GM18502 (cell line): ENCODE measurements at regions not wholly inside any gene's neighbourhood (a gene's known extent, or its start where the extent isn't known, plus 50 kb on each side); places are given as distances from the start of the nearest gene placed in this dataset.
"Not testable (repeated sequence)": the region's sequence is repeated elsewhere in the genome, so short reads cannot be mapped to it uniquely, and the experiment has no call there.

ENCODE experiments used
- ATAC-seq: cut with Tn5 transposase; IDR thresholded peaks from one replicate; pipeline ENCODE4 v1.9.1; 2021; ENCODE audit warnings: mild to moderate bottlenecking; ENCODE audit not compliant: unreplicated experiment, poor library complexity

DNA sequence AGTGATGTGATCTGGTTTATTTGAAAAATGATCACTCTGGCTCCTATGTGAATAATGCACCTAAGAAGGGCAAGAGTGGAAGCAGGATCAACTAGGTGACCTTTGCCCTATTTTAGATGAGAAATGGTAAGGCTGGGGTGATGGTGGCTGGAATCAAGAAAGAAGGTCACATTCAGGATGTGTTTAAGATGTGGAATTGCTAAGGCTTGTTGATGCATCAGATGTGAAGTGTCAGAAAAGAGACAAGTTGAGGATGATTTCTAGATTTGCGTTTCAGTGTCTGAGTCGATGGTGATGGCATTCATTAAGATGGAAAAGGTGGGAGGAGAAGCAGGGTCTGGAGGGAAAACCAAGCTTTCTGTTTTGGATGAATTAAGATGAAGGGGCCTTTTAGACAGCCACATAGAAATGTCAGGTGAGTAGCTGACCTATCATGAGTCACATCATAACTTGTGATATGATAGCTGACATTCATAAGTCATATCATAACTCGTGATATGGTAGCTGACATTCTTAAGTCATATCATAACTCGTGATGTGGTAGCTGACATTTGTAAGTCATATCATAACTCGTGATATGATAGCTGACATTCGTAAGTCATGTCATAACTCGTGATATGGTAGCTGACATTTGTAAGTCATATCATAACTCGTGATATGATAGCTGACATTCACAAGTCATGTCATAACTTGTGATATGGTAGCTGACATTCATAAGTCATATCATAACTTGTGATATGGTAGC, 101.2 kb upstream of the SEC11C start:
- no peak for ATAC-seq

- ATAC-seq: not testable (repeated sequence)
Measured at GRCh38 chr18:59039040-59039320, 100.7 kb upstream of the SEC11C start.

DNA sequence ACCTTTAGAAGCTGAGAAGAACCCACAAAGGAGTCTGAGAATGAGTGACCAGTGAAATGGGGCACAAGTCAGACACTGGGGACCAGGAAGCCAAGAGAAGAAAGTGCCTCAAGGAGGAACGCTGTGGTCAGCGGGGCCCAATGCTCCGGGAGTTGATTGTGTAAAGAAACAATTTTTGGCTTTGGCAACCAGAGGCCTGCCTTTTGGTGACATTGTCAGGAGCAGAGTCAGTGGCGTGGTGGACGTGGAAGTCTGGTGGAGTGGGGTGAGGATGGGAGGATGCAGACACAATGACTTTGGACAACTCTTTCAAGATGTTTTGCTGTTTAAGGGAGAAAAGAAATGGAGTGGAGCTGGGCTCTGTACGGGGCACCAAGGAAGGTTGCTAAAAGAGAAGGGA, 100.2 kb upstream of the SEC11C start:
- no peak for ATAC-seq

GRCh38 chr18:59040770-59041148, 98.9 kb upstream of the SEC11C start:
- no peak for ATAC-seq

DNA sequence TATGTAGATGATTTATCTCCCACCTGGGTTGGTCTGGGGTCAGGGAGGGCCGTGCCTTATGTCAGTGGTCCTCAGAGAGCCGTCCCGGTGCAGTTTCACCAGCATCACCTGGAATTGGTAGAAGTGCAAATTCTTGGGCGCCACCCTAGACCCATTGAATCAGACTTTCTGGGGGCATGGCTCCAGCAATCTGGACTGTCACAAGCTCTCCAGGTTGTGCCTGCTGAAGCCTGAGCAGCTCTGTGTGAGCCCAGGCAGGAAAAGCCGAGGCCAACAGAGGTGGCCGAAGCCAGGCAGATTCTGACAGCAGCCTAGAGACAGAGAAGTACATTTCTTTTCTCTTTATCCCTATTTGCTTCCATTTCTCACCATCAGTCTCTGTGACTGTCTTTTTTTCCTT, 98.4 kb upstream of the SEC11C start:
- ATAC-seq: no peak

DNA sequence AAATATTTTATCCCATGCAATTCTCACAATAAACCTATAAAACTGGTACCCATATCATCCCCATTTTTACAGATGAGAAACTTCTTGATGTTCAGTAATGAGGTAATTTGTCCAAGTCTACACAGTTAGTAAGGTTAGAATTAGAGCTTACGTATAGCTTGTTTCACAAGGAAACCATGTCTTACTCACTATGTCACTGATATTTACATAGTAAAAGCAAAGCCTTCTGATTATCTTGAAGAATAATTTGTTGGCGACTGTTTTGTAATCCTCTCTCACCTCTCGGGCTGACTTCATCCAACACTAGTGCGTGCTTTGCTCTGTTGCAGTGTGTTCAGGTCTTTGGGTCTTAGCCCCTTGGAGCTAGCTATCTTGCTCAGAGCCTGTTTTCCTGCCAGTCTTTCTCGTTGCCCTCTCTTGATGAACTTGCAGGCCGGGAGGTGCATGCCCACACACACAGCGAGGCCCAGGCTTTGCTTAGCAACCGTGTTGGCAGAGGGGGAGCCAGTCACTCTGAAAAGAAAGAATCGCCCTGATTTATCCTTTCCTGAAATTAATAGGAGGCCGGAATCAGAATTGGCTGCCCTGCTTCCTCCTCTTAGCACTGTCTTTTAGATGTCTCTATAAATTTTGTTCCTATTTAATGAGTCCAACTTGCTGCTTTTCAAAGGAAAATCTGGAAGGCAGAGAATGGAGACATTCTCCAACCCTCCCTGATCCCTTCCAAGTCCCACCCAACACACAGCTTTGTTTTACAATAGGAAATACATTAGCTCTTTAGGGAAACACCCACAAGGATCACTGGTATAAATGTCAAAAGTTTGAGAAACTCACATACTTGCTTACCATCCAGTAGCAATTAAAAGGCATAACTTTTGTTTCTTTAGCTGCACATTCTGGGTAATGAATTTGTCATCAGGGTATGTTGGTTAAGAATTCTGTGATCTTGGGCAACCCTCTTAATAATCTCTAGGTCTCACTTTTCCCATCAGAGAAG, 97.6 kb upstream of the SEC11C start:
- ATAC-seq: no peak

DNA sequence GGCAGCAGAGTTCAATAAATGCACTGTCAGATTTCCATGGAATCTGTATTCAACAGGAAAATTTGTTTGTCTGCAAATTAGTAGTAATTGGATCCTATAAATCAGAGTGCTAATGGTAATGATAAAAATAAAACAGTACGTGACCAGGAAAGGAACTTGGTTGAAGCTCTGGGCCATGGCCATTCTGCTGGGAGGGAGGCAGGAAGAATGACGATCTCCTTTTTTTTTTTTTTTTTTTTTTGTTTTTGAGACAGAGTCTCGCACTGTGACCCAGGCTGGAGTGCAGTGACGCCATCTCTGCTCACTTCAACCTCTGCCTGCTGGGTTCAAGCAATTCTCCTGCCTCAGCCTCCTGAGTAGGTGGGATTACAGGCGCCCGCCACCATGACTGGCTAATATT, 94.8 kb upstream of the SEC11C start:
- no peak for ATAC-seq

- ATAC-seq: no peak
Measured at GRCh38 chr18:59047321-59048047, 92.2 kb upstream of the SEC11C start.

DNA sequence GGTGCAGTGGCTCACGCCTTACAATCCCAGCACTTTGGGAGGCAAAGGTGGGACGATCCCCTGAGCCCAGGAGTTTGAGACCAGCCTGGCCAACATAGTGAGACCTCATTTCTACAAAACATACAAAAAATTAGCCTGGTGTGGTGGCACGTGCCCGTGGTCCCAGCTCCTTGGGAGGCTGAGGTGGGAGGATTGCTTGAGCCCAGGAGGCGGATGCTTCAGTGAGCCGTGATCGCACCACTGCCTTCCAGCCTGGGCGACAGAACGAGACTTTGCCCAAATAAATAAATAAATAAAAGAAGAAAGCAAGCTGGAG, 91.7 kb upstream of the SEC11C start:
- ATAC-seq: no peak

- ATAC-seq: no peak
Measured at GRCh38 chr18:59048378-59048777, 91.3 kb upstream of the SEC11C start.

GRCh38 chr18:59049721-59050660, 89.7 kb upstream of the SEC11C start:
- no peak for ATAC-seq

DNA sequence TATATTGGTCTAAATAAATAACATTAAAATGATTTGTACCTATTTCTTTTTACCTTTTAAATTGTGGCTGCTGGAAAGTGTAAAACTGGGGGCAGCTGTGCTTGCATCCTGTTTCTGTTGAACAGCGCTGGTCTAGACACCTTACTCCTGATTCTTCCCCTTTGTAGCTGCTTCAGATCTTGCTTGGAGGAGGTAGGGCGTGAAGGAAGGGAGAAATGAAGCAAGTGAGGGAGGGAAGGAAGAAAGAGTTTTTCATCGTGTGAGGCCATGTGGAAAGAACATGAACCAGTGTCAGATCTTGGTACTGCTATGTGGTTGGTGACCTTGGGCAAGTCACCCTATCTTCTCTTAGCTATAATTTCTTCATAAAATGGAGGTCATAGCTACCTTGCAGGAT, 89.0 kb upstream of the SEC11C start:
- no peak for ATAC-seq

DNA sequence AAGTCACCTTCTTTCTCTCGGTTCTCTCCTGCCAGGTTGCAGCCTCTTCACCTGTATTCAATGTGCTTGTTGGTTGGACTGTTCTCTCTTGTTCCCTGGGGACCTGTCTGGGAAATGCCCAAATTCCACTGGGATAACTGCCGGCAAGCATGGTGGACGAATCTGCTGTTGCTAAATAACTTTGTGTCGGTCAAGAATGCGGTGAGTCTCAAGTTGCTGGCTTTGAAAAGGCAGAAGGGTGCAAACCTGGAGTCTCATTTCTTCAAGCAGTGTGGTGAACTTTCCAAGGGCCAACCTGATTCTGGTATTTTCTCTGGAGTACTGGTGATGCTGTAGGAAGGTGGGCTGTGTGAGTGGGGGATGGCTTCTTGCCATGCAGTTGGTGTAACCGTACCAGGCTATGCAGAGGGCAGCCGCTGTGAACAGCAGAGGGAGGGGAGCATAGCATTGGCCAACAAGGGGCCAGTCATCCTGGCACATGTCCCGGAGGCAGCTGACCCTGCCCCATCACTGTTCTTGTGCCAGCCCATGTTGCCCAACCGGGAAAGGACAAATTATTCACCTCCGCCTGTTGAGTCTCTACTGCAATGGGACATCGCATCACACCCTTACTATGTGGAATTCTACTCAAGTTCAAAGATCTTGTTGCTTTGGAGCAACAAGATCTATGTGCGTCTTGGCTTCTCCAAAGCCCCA, 88.1 kb upstream of the SEC11C start:
- ATAC-seq: no peak

- ATAC-seq: no peak
Measured at GRCh38 chr18:59052965-59053820, 86.5 kb upstream of the SEC11C start.

- no peak for ATAC-seq
Measured at GRCh38 chr18:59054496-59055287, 85.0 kb upstream of the SEC11C start.

DNA sequence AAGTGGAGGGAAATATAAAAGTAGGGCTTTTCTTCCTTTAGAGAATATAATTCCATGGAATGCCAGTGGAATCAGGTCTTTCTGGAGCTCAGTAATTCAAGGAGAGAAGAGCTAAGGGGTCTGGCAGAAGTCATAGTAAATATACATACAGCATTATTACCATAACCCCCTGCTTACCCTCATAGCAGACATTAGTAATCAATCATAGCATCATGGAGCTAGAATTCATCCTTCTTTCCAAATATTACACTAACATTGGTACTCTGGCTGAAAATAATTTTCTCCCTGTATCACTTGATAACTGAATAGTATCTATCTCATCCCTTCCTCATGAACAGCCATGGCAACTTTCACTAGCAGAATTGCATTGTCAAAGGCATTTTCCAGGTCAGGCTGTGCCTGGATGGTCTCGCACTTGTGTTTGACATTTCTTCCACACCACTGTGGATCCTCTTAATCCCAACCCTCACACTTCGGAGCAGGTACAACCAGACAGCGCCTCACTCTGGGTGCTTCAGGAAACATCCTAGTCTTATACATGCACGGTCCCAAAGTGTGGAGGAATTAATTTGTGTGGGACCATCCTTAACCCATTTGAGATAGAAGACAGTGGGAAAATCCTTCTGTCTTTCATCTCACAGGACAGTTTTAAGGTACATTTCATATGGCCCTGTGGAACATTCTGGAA, 84.2 kb upstream of the SEC11C start:
- ATAC-seq: no peak
